HG03432 (cell line): ENCODE measurements at regions not wholly inside any gene's neighbourhood (a gene's known extent, or its start where the extent isn't known, plus 50 kb on each side); places are given as distances from the start of the nearest gene placed in this dataset.

Source experiments
- ATAC-seq: cut with Tn5 transposase; IDR thresholded peaks from one replicate; pipeline ENCODE4 v1.9.1; 2021; ENCODE audit warnings: mild to moderate bottlenecking, moderate library complexity; ENCODE audit not compliant: unreplicated experiment

DNA sequence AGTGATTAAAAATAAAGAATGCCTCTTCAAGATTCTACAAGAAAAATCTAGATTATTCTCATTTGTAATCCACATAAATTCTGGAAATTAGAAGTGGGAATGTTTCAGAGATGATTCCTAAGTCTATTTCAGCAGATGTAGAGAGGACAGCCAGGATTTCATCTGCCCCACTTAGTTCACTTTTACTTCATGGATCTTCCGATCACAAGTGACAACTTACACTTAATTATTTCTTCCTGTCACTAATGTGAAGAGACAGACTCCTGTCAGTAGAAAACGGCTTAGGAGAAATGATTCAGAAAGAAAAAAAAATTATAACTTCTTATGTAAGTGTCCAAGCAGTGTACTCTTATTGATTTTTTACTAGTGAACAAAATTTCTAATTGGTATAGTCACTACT, 368.2 kb upstream of the SMIM30 start:
- no peak for ATAC-seq

DNA sequence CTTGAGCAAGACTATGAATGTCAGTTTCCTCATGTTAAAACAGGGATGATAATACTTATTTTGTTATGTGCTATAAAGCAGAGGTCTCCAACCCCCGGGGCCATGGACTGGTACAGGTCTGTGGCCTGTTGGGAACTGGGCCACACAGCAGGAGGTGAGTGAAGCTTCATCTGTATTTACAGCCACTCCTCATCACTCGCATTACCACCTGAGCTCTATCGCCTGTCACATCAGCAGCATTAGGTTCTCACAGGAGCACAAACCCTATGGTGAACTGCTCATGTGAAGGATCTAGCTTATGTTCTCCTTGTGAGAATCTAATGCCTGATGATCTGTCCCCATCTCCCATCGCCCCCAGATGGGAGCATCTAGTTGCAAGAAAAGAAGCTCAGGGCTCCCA, 365.3 kb upstream of the SMIM30 start:
- no peak for ATAC-seq

DNA sequence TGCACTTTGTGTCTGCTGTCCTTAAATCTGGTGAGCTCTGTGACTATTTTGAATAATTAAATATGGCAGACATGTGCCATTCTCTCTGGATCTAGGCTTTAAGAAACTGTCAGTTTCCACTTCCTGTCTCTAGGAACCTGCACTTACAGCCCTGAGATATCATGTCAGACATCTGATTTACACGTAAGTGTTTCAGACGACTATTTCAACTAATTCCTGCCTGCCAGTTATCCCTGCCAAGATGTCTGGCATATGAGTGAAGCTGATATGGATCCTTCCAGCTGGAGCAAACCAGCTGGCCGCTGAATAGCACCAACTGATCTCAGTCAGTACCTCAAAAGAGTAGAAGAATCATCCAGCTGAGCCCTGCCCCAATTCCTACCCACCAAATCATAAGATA, 362.2 kb upstream of the SMIM30 start:
- ATAC-seq = no peak

DNA sequence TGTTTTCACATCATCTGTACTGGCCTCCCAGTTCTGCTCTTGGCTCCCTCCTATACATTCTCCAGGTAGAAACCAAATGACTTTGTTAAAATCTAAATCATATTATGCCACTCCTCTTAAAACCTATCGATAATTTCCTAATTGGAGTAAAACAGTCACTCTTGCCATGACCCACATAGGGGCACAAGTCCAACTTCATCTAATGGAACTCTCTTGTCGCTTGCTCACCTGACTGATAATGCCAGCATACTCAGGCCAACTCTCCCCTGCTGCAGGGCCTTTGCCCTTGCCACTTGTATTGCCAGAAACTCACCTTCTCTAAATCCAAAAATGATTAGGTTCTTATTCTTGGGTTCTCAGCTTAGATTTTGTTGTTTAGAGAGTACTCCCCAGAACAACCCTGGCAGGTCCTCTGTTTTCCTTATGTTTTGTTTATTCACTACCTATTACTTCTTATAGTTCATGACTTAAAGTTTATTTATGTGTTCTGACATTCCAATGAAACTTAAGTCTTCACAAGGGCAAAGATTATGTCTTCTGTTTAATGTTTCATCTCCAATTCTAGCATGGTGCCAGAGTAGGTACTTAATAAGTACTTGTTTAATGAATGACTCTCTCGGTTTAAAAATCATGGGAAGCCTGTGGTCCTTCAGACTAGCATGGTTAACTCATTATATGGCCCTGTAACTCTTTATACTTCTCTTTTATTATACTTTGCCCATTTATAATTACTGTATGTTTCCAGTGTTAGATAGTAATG, 345.9 kb upstream of the SMIM30 start:
- ATAC-seq = no peak

DNA sequence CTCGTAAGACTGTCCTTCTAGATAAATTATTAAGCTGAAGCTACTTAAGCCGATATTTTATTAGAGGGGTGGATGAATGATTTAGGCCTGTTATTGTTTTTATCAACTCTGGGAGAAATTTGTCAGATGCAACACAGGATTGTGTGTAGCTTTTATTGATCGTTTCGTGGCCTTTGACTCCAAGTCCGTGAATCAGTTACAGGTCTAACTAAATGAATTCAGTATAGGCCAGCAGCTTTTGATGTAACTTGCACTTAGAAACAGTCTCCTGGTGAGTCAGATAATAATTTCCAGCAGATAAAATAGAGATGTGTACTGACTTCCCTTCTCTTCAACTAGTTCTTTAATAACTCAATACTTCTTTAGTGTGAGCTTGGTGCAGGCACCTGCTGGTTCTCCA, 341.7 kb upstream of the SMIM30 start:
- no peak for ATAC-seq

DNA sequence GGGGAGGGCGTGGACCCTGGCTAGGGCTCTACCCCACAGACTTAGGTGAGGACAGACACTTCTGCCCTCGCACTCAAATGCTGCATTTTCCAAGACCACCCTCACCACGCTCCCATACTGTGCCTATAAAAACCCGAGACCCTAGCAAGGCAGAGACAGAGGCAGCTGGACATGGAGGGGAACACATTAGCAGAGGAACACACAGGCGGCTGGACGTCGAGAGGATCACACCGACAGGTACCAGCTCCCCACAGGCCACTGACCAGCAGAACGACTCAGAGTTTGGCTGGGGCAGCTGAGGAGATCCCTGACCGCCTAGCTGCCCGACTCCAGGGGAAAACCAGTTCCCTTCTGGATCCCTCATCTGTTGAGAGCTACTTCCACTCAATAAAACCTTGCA, 338.2 kb upstream of the SMIM30 start:
- ATAC-seq = no peak

DNA sequence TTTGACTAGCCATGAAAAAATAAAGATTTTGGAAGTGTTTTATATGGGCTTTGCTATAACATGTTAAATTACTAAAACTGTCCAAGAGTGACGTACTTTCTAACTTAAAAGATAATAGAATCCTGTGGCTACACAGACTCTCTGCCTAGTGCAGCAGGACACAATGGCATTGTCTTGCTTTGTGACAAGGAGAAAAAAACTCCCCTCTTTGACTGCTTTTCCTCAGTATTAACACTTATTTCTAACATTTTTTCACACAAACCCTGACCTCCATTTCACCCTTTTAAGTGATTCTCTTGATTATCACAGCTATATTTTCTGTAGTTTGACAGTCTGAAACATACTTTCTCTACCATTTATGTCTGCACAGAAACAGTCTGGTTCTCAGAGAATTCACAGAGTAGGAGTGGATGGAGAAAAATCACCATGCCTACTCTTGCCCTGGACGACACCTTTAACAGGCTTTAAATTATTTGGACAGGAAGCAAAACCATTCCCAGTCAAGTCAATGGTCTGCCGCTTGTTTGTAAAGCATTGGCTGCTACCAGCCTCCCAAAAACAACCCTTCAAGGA, 336.3 kb upstream of the SMIM30 start:
- no peak for ATAC-seq

DNA sequence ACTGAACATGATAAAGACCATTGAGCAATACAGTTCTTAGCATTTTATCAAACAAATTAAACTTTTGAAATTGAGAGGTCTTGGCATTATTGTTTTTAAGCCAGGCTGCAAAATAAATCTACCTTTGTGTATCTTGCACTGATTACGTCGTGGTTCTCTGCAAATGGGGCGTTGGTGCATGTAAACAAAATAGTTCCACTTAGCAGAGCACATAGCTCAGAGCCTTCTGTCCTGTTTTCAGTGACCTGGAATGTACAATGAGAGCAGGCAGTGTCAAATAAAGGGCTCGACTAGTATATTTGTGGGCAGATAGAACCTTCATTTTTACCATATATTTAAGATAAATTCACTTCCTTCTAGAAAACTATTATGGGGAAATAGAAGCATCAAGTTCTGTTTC, 333.9 kb upstream of the SMIM30 start:
- ATAC-seq = no peak

DNA sequence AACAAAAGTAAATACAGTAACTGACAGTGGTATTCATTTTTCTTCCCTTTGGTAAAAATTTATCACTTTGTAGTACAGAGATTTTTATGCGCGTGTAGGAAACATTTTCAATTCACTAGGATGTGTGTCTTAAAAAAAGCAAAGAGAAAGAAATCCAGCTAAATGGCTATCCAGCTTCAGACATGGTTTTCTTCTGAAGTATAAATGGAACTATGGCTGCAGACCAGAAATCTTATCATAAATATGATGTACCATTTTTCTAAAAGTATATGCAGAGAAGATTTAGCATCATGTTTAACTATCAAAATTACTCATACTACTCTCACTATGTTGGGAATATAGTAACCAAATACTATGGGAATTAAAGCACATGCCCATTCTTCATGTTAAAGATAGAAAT, 328.4 kb upstream of the SMIM30 start:
- no peak for ATAC-seq

DNA sequence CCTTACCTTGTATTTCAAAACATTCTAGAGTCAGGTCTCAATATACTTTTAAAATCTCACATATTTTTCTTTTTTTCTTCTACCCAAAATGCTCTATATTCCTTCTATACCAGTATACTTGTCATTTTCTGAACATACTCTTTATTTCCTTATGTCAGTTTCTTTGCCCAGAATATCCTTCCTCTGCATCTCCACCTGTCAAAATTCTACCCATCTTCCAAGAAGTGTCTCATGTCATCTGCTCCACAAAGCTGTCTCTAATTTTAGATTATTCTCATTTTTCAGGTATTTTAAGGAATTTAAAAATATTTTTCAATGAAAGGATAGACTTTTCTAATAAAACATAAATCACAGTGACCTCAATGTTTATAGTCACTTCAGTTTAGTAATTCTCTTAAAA, 328.0 kb upstream of the SMIM30 start:
- no peak for ATAC-seq

DNA sequence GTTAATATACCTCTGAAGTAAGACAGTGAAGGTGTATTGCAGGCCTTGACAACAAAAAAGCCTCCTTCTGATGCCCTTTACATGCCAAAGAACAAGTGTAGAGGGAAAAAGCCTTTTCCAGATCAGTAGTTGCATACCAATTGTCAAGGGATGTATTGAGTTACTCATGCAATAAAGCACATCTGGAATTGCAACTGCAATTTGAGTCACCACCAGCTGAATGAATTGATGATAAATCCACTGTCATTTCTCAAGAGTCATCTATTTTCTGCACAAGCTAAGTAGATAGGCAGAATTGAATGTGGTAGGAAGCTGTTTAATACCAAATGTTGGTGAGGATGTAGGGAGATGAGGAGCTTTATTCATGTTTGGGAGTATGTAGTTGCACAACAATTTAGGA, 325.9 kb upstream of the SMIM30 start:
- no peak for ATAC-seq

DNA sequence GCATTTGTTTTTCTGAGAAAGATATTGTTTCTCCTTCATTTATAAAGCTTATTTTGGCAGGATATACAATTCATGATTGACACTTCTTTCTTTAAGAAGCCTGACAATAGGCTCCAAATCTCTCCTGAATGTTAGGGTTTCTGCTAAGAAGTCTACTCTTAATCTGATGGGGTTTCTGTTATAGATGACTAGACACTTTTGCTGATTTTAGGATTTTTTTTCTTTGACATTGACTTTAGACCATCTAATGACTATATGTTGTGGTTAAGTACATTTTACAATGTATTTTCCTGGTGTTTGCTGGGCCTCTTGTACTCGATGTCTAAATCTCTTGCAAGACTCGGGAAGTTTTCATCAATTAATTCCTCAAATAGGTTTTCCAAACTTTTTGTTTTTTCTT, 321.8 kb upstream of the SMIM30 start:
- ATAC-seq = no peak

DNA sequence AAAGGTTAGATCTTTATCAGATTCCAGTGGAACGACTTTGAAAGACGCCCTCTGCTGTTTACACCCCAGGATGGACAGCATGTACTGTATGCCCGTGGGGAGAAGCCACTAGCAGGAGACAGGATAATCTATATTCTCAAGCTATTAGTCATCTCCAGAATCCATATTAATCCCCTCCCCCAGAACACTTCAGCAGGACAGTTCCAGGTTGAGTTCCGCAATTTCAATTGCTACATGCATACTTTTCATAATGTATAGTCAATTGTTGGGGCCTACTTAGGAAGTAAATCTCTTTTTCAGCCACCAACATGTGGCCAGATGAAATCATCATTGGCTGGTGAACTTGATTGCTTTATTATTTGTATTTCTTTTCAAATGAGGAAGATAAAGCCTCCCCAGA, 313.1 kb upstream of the SMIM30 start:
- ATAC-seq = no peak

DNA sequence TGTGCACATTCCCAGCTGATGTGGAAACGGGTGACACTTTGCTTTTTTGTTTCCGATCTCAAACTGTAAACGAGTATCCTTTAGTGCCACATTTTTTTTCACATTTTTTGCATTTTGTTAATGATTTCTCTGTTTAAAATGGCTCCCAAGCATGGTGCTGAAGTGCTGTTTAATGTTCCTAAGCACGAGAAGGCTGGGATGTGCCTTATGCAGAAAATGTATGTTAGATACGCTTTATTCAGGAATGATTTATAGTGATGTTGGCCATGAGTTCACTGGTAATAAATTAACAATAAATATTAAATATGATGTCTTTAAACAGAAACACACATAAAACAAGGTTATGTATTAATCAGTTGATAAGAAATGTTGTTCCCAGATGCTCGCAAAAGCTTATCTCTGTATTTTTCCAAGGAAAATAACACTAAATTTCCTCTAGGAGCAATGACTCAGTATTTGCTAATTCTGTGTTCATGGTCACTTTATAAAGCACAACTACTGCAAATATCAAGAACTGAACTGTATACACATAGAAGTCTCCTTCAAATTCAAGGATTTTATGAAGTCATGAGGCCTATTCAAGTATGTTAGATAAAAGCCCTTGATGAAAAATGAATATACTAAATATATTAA, 305.9 kb upstream of the SMIM30 start:
- ATAC-seq = no peak

DNA sequence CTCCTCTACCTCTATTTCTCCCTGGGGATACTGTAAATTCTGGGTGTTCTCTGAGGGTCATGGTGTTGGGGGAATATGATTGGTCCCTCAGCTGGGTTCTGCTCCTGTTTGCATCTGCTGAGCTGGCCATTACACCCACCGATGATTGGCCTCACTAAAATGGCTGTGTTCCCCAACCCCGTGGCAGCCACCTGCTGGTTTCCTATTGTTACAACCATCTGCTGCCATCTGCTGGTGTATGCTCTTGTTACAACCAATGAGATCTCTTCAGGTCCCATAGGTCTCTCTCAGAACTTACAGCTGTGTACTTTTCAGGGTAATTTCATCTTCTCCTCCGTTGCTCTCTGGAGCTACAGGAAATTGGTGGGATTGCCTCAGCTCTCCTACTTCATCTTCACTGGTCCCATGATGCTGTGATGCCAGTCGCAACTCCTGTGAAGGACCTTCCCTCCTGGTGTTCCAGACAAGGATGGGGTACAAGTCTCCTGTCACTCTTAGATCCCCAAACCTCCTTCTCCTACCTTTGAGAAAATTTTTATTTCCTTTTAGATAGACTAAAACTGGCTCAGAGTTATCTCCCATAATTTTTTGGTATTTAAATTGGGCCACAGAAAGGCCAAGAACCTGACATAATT, 303.5 kb upstream of the SMIM30 start:
- peak; percentile 100 for ATAC-seq

DNA sequence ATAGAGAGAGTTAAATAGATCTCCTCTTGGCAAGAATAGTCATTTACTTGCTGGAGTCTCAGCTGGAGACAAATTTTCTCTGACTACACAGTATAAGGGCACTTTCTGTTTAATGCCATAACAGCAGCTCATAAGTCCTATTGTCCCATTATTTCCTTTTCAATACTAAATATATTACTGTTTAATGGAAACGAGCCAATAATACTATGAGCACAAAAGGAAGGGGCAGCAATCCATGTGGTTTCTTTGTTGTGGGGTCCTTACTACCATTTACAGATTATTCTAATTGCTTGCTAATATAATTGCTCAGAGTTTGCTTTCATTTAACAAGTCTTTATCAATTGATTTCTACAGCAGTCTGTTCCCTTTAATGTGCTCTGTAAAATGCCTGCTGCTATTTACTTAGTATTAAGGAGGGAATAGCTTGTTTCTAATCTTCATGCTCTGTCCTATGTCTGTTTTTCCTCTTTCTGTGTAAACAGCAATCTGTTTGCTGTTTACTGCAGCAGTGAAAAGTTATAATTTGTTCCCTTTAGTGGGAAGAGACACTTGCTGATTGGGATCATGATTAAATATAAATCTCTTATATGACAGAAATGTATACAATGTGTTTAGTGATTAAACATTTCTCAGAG, 296.2 kb upstream of the SMIM30 start:
- ATAC-seq = no peak

DNA sequence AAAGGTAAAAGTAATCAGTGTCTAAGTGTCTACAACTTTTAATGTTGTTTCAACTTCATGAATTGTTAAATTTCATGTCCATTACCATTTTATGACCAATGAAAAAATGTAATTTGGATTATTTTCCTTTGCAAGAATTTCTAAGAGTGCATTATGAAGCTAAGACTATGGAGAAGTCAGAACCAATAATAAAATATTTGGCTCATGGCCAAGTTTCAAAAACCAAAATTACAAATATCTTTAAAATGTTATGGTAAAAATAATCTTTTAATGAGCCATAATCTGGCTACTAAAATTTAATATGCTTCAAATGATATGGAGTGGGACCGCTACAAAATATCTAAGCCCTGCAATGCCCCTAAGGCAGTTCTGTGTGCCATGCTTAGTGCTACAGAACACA, 294.1 kb upstream of the SMIM30 start:
- no peak for ATAC-seq

DNA sequence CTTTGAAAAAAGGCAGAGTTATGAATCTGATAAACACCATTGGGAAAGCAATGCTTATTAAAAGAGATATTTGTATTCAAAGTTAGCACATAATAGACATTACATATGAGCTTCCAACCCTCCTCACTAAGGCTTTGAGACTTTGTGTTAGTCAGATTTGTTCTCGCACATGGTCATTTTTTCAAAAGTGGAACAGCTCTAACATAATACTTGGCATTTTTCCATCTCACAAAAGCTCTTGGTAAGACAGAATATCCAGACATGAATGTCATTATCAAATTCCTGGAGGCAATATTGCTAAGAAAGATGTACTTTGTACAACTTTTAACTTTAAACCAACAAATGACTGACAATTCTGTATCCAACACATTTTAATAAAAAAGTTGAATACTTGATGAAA, 292.4 kb upstream of the SMIM30 start:
- ATAC-seq = no peak

DNA sequence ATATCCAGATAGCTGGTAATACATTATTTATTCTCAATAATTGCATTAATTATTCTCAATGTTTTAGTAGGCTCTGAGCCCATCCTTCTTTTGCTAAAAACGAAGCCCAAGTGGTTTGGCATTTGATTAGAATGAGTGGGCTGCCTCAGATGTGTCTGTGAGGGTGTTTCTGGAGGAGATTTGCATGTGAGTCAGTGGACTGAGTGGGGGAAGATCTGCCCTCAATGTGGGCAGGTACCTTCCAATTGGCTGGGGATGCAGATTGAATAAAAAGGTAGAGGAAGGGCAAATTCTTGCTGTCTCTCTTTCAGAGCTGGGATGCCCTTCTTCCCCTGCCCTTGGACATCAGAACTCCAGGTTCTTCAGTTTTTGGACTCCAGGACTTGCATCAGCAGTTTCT, 290.6 kb upstream of the SMIM30 start:
- ATAC-seq = no peak

DNA sequence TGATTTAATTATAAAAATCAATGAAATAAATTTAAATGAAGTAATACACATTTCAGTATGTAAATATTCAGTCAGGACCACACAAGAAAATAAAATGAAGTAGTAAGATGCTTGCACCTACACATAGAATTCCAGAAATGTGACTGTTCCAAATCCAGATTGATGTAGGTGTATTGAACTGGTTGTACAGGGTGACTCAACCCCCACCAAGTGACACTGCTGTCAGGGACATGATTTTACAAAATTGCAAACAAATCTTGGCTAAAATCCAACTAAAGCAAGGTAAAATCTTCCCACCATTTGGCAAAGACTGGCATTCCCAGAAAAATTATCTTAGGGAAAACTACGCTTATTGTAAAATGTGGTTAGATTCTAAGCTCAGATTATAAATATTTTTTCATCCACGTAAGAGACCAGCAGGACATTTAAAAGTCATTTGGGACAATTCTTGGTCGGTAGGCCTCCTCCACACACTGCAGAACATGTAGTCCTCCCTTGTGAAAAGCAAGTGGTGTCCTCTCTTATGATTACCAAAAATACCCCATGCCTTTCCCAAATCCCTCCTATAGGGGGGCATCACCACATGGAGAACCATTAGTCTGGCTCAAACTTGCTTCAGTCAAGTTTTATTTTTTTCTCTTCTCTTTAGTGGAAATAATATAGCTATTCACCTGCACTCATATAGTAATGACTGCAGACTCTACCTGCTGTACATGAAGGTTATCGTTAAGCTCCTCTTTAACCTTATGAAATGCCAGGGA, 287.1 kb upstream of the SMIM30 start:
- ATAC-seq = no peak

DNA sequence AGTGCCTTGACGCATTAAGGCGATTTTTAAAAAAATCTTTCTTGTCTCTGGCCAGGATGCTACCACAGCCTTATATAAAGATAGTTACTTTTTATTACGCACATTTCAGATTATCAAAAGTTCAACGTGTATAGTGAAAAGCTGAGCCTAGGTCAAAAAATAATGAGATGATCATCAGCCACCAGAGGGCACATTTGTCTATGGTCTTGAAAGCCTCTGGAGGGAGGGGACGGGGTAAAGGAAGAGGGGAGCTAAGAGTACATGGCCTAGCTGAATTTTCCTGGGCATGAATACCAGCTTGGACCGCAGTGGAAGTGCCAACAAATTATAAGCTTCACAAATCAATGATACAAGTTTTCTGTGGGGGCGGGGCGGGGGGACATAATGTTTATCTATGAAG, 285.9 kb upstream of the SMIM30 start:
- no peak for ATAC-seq
